OCI-M2 (cell line): ENCODE measurements at regions not wholly inside any gene's neighbourhood (a gene's known extent, or its start where the extent isn't known, plus 50 kb on each side); places are given as distances from the start of the nearest gene placed in this dataset.

ENCODE experiments used
- DNase-seq: peaks from one replicate; lab custom pipeline; 2025; ENCODE audit not compliant: unreplicated experiment; lab: John Stamatoyannopoulos, UW

DNA sequence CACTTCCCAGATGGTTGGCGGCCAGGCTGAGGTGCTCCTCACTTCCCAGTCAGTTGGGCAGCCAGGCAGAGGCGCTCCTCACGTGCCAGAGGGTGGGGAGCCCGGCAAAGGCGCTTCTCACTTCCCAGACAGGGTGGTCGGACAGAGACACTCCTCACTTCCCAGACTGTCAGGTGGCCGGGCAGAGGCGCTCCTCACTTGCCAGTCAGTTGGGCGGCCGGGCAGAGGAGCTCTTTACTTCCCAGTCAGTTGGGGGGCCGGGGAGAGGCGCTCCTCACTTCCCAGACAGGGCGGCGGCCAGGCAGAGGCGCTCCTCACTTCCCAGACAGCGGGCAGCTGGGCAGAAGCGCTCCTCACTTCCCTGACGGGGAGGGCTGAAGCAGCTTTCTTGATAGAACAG, 143.0 kb upstream of the ARID2 start:
- DNase-seq, result no peak

DNA sequence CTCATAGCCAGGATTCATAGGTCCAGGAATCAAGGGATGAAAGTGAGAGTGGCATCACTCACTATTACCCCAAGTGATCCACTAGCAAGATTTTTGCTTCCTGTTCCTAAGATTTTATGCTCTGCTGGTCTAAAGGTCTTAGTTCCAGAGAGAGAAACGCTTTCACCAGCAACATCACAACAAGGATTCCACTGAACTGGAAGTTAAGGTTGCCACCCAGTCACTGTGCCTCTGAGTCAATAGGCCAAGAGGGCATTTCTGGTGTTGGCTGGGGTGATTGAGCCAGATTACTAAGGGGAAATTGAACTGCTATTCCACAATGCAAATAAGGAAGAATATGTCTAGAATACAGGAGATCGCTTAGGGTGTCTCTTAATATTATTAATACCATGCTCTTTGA, 142.5 kb upstream of the ARID2 start:
- no peak for DNase-seq

DNA sequence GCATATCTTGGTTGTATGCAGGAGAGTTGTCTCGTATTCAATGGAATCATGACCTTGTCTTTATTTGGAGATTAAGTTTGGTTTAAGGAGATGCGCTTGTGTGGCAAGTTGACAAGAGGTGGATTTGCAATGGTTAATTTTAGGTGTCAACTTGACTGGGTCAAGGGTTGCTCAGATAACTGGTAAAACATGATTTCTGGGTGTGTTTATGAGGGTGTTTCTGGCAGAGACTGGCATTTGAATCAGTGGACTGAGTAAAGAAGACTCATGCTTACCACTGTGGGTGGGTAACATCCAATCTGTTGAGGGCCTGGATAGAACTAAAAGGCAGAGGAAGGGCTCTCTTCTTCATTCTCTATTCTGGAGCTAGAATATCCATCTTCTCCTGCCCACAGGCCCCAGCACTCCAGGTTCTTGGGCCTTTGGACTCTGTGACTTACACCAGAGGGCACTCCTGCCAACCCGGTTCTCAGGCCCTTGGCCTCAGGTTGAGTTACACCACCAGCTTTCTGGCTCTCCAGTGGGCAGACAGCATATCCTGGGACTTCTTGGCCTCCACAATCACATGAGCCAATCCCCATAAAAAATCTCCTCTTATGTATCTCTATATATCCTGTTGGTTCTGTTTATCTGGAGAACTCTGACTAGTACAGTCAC, 141.5 kb upstream of the ARID2 start:
- DNase-seq, result no peak

DNA sequence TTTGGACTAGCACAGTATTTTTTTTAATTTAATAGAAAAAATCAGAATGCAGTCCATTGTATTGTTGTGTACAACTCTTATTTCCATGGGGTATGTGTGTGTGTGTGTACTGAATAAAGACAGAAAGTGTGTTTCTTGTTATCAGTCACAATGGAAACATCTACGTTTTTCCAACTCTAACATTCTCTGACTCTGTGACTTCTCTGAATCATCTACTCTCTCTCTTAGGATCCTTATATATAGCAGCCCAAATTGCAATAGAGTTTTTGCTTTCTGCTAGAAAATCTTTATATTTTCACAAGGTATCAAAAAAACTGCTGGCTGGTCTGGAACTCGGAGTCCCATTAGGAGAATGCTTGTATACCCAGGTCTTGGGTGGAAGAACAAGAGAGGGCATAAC, 138.9 kb upstream of the ARID2 start:
- no peak for DNase-seq

DNA sequence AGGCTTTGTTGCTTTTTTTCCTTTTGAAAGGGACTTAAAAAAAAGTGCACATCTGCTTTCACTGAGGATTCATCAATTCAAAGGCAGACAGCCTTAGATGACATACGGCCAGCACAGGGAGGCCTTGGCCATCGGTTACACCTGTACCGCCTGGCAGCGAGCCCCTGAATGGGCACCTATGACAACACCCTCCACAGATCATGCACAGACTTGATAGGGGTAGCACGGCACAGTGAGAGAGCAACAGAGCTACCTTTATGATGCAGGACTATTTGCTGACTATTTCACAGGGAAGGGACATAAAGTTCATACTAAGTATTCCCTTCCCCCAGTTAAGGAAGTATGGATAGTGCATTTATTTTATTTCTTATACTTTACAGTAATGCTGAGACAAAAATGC, 137.9 kb upstream of the ARID2 start:
- DNase-seq, result no peak

DNA sequence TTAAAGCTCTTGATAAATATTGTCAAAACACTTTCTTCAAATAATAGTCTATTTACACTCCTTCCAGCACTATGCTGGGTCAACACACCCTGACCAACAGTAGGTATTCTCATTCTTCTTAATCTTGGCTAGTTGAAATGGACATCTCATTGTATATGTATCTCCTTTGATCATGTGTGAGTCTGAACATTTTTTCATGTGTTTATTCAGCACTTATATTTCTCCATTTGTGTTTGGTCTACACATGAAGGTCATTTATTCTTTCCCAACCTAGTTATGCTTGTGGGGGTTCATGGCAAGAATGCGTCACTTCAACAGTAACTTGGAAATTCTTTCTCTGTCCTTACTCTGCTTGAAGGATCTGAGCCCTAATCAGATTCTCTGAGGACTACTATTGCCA, 133.1 kb upstream of the ARID2 start:
- no peak for DNase-seq

DNA sequence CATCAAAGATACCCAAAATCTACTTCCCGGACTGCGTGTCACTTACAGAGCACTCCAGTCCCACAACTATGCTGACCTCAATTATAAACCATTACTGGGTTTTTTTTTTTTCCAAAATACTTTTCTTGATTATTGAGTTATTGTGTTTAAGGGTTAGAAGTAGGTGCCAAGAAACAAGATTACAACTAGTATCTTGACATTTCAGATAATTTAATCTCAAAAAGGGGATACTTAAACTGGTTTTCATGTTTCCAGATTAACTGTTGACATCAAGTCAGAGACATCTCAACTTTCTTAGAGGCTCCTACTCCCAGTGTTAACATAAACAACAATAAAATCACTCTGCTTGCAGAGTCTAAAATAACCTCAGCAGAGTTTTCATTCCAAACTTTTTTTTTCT, 131.2 kb upstream of the ARID2 start:
- no peak for DNase-seq

DNA sequence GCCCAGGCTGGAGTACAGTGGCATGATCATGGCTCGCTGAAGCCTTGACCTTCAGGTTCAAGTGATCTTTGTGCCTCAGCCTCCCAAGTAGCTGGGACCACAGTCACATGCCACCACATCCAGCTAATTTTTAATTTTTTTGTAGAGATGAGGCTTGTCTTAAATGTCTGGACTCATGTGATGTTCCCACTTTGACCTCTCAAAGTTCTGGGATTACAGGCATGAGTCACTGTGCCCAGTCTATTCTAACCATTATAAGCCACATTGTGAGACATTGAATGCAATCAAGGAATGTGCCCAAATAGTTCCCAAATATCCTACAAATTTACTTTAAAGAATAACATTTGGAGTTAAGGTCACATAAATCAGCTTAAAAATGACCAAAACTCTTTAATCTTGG, 130.7 kb upstream of the ARID2 start:
- DNase-seq, result no peak

DNA sequence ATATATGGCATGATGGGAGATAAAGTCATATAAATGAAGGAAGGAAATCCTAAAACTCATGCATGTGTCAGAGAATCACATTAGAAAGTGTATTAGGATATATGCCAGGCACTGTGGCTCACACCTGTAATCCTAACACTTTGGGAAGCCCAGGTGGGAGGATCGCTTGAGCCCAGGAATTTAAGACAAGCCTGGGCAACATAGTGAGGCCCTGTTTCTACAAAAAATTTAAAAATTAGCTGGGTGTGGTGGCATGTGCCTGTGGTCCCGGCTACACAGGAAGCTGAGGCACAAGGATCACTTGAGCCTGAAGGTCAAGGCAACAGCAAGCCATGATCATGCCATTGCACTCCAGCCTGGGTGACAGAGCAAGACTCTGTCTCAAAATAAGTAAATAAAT, 130.3 kb upstream of the ARID2 start:
- DNase-seq, result no peak

DNA sequence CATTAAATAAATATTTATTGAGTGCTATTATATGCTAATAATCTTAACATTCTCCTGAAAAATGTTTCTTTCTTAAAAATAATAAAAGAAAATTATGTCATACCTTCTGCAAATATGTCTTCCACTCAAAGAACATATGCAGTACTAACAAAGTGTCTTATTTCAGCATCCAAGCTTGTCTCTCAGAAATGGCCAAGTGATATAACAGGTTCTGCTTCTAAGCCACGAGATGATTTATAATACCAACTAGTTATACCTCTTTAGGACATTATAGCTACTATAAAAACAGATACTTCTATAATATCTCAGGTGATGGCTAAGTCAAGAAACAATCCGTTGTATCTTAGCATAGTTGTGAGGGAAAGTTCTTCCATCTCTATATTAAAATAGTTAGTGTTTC, 128.1 kb upstream of the ARID2 start:
- no peak for DNase-seq

DNA sequence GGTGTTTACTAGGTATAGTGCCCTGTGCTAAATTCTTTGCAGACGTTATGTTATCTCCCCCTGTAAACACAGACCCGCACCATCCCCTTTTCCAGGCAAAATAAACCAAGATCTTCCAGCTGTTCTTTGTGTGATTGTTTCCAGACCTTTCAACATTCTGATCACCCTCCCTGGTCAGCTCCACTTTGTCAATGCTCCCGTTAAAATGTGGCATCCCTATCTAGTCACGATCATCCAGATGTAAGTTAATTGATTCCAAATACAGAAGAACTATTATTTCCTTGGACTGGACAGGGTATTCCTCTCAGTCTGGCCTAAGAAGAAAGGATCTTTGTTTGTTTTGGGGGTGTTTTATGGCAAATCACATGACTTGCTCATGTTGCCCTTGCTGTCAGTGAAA, 127.6 kb upstream of the ARID2 start:
- no peak for DNase-seq

DNA sequence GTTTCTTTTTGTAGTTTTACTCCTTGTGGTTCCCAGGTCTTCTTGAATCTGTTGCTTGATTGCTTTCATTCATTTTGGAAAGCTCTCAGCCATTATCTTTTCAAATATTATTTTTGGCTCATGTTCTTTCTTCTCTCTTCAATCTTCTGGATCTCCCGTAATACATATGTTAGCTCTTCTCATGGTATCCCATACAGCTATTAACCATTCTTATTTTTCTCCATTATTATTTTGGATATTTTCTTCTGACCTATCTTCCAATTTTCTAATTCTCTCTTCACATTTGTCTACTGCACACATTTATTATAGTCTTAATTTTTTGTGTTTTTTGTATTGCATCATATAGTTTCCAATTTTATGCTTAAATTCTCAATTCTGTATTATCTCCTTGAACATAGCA, 123.9 kb upstream of the ARID2 start:
- DNase-seq, result no peak

DNA sequence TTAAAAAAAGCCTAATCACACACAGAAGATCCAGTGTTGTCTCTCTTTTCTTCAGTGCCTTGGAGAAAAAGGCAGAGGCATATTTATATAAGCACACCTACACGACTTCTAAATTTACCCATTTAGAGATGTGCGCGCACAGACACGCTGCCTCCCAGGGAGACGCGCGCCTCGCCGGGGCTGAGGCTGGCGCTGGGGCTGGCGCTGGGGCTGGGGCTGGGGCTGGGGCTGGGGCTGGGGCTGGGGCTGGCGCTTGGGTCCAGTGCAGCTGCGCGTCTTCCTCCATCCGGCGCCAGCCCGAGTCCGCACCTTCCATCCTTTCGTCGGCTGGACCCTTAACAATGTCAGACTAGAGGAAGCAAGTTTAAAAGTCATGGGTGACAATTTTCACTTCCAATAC, 118.4 kb upstream of the ARID2 start:
- no peak for DNase-seq

DNA sequence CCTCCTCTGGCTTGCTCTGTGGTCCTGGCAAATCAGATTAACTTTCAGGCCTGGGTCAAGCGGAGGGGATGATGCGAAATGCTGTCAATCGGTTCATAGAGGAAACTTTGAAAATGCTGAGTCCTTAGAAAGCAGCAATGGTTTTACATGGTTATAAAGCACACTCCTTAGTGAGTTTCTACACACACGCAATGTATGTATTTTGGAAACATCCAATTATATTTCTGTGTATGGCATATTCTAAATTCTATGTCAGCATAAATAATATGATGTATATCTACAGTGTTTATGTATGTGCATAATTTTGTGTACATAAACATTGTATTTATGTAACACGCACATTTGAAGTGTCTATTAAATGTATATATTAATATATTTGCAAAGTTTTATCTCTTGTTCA, 118.0 kb upstream of the ARID2 start:
- no peak for DNase-seq

DNA sequence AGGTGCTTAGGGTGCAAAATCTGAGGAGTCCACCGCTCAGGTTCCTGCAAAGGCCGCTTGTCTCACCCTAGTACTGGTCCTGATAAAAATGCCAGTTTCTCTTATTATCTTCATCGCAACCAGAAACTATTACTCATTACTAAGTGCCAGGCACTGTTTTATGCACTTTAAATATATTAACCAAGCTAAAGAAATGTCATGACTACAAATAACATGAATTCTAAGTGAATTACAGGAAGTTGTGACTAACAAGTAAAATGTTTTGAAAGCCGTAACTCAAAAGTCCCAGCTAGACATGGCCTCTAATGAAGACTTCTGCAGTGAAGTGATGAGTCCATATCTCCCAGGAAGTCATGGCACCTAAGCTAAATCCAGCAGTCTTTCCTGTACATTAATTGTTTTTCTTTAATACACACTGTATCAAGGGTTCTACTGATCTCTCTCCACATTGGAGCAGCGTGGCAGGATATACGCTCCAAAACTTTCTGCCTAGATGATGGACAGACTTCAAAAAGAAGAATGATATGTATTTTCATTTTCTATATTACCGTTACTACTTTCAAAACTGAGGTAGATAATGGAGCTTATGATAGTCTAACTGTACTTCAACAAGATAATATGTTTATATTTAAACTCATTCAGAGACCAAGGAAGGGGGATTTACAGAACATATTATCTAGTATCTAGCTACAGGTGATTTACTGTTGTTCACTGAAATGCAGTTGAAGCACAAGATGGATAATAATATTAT, 117.3 kb upstream of the ARID2 start:
- no peak for DNase-seq

DNA sequence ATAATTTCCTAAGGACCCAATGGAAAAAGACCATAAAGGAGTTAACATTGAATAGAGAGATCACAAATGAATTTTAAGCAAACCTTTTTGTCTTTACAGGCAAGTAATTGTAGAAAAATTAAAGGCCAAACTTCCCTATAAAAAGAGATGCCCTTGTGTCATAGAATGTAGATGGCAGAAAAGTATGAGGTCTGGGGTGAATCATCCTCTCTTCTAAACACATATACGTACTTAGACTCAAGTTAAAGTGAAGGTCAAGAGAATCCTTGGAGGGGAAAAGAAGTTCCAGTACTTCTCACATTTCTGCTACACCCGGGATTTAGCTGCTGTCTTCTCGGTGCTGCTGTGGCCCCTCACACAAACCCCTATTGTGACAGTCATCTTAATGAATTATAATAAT, 116.2 kb upstream of the ARID2 start:
- no peak for DNase-seq

DNA sequence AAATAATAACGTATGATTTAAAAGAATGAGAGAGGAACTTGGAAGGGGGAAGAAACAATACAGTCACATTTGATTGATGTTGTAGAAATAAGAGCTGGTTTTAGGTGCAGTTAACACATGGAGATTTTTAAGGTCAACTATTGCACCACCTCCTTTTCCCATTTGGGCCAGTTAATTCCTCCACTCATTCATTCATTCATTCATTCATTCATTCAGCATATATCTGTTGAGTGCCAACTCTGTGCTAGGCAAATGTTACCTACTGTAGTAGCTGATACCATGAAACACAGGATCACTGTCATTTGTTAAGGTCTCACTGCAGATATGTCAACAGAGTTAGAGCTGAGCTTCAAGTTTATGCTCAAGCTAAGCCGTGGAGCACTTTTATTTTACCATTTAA, 115.7 kb upstream of the ARID2 start:
- DNase-seq, result no peak

DNA sequence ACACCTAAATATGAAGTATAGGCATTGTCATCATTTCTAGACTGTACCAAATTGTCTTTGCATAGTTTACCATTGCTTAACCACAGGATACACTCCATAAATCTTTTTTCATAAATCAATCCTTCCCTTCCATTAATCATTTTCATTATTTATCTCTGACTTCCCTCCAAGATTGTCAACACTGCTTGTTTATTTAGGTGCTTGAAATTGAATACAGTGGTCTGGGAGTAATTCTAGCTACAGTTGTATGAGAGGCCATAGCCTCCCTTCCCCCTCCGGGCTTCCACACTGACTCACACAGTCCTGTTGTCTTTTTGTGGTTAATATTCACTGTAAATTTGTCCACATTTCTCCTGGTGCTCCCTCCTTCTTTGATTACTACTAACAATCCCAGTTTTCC, 114.2 kb upstream of the ARID2 start:
- no peak for DNase-seq

DNA sequence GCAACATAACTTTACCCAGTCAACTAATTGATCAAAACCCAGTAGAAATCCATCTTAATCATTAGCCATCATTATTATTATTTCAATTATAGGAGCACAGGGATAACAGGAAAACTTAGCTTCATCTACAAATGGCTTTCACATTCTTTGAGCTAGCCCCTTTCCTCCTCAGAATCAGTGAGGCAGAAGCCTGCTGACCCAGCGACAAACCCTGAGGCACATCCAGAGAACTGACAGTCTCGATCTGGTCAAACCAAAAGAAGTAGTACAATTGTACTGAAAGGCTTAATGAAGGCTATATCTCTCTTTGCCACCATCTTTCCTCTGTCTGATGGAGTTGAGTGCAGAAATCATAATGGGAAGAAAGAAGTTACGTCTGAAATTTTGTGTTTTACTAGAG, 109.8 kb upstream of the ARID2 start:
- no peak for DNase-seq

DNA sequence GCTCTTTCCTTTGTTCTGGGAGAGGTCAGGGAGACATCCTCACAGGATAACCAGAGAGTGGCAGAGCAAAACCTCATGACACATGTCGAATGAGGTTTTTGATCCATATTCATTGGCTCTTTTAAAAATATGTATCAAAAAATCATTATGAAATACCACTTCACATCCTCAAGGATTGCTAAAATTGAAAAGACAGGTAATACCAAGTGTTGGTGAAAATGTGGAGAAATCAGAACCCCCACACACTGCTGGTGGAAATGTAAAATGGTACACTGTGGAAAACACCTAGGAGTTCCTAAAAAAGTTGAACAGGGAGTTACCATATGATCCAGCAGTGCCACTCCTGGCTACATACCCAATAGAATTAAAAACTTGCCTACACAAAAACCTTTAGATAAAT, 107.8 kb upstream of the ARID2 start:
- no peak for DNase-seq

DNA sequence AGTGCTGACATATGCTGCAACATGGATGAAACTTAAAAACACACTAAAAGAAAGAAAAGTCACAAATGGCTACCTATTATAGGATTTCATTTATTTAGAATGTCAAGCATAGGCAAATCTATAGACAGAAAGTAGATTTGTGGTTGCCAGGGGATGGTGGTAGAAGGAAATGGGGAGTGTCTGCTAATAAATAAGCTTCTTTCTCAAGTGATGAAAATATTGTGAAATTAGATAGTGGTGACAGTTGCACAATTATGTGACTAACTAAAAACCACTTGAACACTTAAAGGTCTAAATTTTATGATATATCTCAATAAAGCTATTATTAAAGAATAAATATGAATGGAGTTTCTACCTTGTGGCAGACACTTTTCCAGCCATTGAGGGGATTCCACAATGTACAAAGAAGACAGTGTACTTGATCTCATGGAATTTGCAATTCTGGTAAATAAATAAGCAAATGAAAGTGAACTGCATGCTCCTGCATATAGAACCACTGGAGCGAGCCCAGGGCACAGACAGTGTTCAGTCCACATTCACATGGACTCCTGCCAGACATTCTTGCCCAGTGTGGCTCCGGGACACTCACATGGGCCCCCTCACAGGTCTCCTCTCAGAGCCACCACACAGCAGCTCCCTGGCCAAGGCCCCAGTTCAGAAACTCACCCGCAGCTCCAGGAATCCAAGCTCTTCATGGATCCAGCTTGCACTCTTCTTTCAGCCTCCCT, 107.1 kb upstream of the ARID2 start:
- DNase-seq, result no peak

DNA sequence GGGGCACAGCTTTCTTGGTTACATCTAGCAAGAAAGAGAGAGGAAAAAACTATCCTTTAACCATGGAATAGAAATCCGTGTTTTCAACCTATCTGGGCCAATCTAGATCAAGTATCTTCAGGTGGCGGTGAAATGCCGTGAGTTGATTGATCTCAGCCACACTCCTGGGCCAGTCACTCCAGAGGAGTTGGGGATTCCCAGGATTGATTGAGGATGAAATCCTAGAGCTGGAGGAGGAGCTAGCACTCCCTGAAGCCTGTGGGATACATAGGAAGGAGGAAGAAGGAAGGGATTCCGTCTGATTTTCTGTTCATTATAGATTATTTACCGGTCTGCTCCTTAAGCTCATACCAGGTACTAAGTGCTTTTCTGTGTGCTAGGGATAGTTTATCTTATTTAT, 106.3 kb upstream of the ARID2 start:
- no peak for DNase-seq
